ENCODE measurements at regions not wholly inside any gene's neighbourhood (a gene's known extent, or its start where the extent isn't known, plus 50 kb on each side); places are given as distances from the start of the nearest gene placed in this dataset.

DNA sequence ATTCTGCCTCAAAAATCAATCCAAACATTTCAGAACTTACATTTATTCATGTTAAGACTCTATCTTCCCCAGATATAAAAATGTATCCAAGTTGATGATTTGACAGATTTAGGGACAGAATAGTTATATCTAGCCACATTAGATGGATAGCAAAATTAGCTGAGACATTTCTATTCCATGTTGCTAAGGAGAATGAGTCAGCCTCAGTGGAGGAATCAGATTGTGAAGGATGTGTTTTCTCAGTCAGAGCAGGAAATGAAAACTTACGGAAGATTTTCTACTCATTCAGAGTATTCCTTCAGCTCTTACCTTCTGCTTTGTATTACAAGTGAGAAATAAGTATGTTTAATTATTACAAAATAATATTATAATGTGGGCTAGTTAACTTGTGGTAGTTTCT is 556.3 kb upstream of the ANO3 start:
- TF ChIP-seq, protein P1, sequence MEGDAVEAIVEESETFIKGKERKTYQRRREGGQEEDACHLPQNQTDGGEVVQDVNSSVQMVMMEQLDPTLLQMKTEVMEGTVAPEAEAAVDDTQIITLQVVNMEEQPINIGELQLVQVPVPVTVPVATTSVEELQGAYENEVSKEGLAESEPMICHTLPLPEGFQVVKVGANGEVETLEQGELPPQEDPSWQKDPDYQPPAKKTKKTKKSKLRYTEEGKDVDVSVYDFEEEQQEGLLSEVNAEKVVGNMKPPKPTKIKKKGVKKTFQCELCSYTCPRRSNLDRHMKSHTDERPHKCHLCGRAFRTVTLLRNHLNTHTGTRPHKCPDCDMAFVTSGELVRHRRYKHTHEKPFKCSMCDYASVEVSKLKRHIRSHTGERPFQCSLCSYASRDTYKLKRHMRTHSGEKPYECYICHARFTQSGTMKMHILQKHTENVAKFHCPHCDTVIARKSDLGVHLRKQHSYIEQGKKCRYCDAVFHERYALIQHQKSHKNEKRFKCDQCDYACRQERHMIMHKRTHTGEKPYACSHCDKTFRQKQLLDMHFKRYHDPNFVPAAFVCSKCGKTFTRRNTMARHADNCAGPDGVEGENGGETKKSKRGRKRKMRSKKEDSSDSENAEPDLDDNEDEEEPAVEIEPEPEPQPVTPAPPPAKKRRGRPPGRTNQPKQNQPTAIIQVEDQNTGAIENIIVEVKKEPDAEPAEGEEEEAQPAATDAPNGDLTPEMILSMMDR (IDR thresholded peaks at IDR 0.05; ENCODE audit: low read length), result no peak
- TF ChIP-seq EZH2 (IDR thresholded peaks at IDR 0.05; ENCODE audit: borderline replicate concordance, low read length), result no peak
